ENCODE measurements at regions not wholly inside any gene's neighbourhood (a gene's known extent, or its start where the extent isn't known, plus 50 kb on each side); places are given as distances from the start of the nearest gene placed in this dataset.

GRCh38 chr5:8304341-8304740, 435.4 kb downstream of the MTRR start:
- TF ChIP-seq CTCF (conservative IDR thresholded peaks at IDR 0.05; ENCODE audit: control insufficient read depth, insufficient read depth, low read depth, low read length), result no peak
- H3K4me3 ChIP-seq (ENCODE audit: control insufficient read depth, low read depth, low read length), result no peak overlapping the region
- no peak for DNase-seq (ENCODE audit: low read depth)

- DNase-seq (ENCODE audit: low read depth), result no peak
- no peak for TF ChIP-seq CTCF (conservative IDR thresholded peaks at IDR 0.05; ENCODE audit: control insufficient read depth, insufficient read depth, low read depth, low read length)
- H3K4me3 ChIP-seq (ENCODE audit: control insufficient read depth, low read depth, low read length), result no peak overlapping the region
Measured at GRCh38 chr5:8306288-8306896, 437.4 kb downstream of the MTRR start.

GRCh38 chr5:8314965-8315364, 446.0 kb downstream of the MTRR start:
- no peak for DNase-seq (ENCODE audit: low read depth)
- no peak for TF ChIP-seq CTCF (conservative IDR thresholded peaks at IDR 0.05; ENCODE audit: control insufficient read depth, insufficient read depth, low read depth, low read length)
- no peak overlapping the region for H3K4me3 ChIP-seq (ENCODE audit: control insufficient read depth, low read depth, low read length)

GRCh38 chr5:8316608-8317280, 447.8 kb downstream of the MTRR start:
- no peak overlapping the region for H3K4me3 ChIP-seq (ENCODE audit: control insufficient read depth, low read depth, low read length)
- TF ChIP-seq CTCF (conservative IDR thresholded peaks at IDR 0.05; ENCODE audit: control insufficient read depth, insufficient read depth, low read depth, low read length), result no peak
- no peak for DNase-seq (ENCODE audit: low read depth)

GRCh38 chr5:8317335-8317734, 448.4 kb downstream of the MTRR start:
- DNase-seq (ENCODE audit: low read depth), result no peak
- no peak overlapping the region for H3K4me3 ChIP-seq (ENCODE audit: control insufficient read depth, low read depth, low read length)
- TF ChIP-seq CTCF (conservative IDR thresholded peaks at IDR 0.05; ENCODE audit: control insufficient read depth, insufficient read depth, low read depth, low read length), result no peak

GRCh38 chr5:8320244-8320643, 451.3 kb downstream of the MTRR start:
- no peak for TF ChIP-seq CTCF (conservative IDR thresholded peaks at IDR 0.05; ENCODE audit: control insufficient read depth, insufficient read depth, low read depth, low read length)
- DNase-seq (ENCODE audit: low read depth), result no peak
- H3K4me3 ChIP-seq (ENCODE audit: control insufficient read depth, low read depth, low read length), result no peak overlapping the region

Measured in fibroblast of mammary gland (primary cell).